Glutamatergic neuron (in vitro differentiated cells): ENCODE measurements at regions not wholly inside any gene's neighbourhood (a gene's known extent, or its start where the extent isn't known, plus 50 kb on each side); places are given as distances from the start of the nearest gene placed in this dataset.

Experiments used
- DNase-seq: peaks from one replicate; pipeline ENCODE4 v3.0.0; 2022
- H3K27ac Mint-ChIP-seq: one replicate; pipeline ENCODE4 v1.8.0; 2020; ENCODE audit warnings: mild to moderate bottlenecking, mixed read lengths, inconsistent platforms; ENCODE audit not compliant: unreplicated experiment
- H3K27me3 Mint-ChIP-seq: one replicate; pipeline ENCODE4 v1.8.0; 2020; ENCODE audit warnings: mild to moderate bottlenecking, moderate library complexity, mixed read lengths, inconsistent platforms; ENCODE audit not compliant: unreplicated experiment
- H3K36me3 Mint-ChIP-seq: one replicate; pipeline ENCODE4 v1.8.0; 2020; ENCODE audit warnings: mild to moderate bottlenecking, mixed read lengths, inconsistent platforms; ENCODE audit not compliant: unreplicated experiment
- H3K4me1 Mint-ChIP-seq: one replicate; pipeline ENCODE4 v1.8.0; 2020; ENCODE audit warnings: mild to moderate bottlenecking, low read depth, mixed read lengths, inconsistent platforms; ENCODE audit not compliant: unreplicated experiment
- H3K4me3 Mint-ChIP-seq: one replicate; pipeline ENCODE4 v1.8.0; 2020; ENCODE audit warnings: mild to moderate bottlenecking, mixed read lengths, inconsistent platforms; ENCODE audit not compliant: unreplicated experiment
- H3K9me3 Mint-ChIP-seq: one replicate; pipeline ENCODE4 v1.8.0; 2020; ENCODE audit warnings: mild to moderate bottlenecking, moderate library complexity, mixed read lengths, inconsistent platforms; ENCODE audit not compliant: unreplicated experiment
- CTCF ChIP-seq: fragments of 200-600 bp; sonication (generic); IDR thresholded peaks from one replicate; pipeline ENCODE4 v1.5.0; 2021; ENCODE audit not compliant: partially characterized antibody, unreplicated experiment

DNA sequence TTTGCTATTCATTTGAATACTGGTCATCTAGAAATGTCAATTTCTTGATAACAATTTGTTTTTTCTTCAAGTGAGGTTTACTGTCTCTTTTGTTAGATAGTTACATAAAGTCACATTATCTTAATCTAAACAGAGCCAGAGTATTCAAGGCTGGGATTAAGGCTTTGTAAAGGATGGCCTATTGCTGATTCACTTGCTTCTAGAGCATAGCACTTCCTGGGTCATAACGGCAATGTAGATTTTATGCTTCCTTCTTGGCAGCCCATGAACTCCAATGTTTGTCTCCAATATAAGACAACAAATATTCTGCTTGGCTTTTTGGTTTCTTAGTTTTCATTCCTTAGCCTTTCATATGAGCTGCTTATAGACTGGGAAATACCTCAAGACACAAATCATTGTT lies 2007.9 kb upstream of the CDH6 start:
- Mint-ChIP-seq H3K36me3 (peaks cover 4% of the 10 kb centered on the region), H3K4me3 (no peak overlapping the region), H3K27ac (no peak overlapping the region), H3K4me1 (no peaks in the 10 kb centered on the region), H3K9me3 (peaks cover 2% of the 10 kb centered on the region), H3K27me3 (peaks cover 2% of the 10 kb centered on the region)
- no peak for DNase-seq
- no peak for TF ChIP-seq CTCF

- Mint-ChIP-seq H3K4me3 (no peak overlapping the region), H3K36me3 (no peaks in the 10 kb centered on the region), H3K4me1 (no peaks in the 10 kb centered on the region), H3K27me3 (peaks cover 2% of the 10 kb centered on the region), H3K27ac (no peak overlapping the region), H3K9me3 (peaks cover 1% of the 10 kb centered on the region)
- TF ChIP-seq CTCF: no peak
- no peak for DNase-seq
These were observed 2017.7 kb upstream of the CDH6 start for GRCh38 chr5:29175774-29176173.

GRCh38 chr5:29170599-29170998 lies 2022.9 kb upstream of the CDH6 start:
- no peak for DNase-seq
- Mint-ChIP-seq H3K4me3 (no peak overlapping the region), H3K36me3 (no peaks in the 10 kb centered on the region), H3K4me1 (peaks cover 2% of the 10 kb centered on the region), H3K27me3 (peaks cover 2% of the 10 kb centered on the region), H3K27ac (no peak overlapping the region), H3K9me3 (peaks cover 1% of the 10 kb centered on the region)
- TF ChIP-seq CTCF: no peak

- Mint-ChIP-seq H3K4me1 (peaks cover 2% of the 10 kb centered on the region), H3K4me3 (no peak overlapping the region), H3K27me3 (peaks cover 2% of the 10 kb centered on the region), H3K27ac (no peak overlapping the region), H3K9me3 (peaks cover 1% of the 10 kb centered on the region), H3K36me3 (no peaks in the 10 kb centered on the region)
- DNase-seq: no peak
- TF ChIP-seq CTCF: no peak
These were observed 2023.6 kb upstream of the CDH6 start for GRCh38 chr5:29169886-29170285.

- TF ChIP-seq CTCF: no peak
- no peaks in the 10 kb centered on the region for H3K9me3 Mint-ChIP-seq
- no peaks in the 10 kb centered on the region for H3K36me3 Mint-ChIP-seq
- H3K4me3 Mint-ChIP-seq: no peak overlapping the region
- no peak overlapping the region for H3K27ac Mint-ChIP-seq
- DNase-seq: no peak
- H3K4me1 Mint-ChIP-seq: no peaks in the 10 kb centered on the region
- no peaks in the 10 kb centered on the region for H3K27me3 Mint-ChIP-seq
These were observed 2031.2 kb upstream of the CDH6 start for GRCh38 chr5:29162297-29162696.
